HepG2 (cell line): ENCODE measurements at regions not wholly inside any gene's neighbourhood (a gene's known extent, or its start where the extent isn't known, plus 50 kb on each side); places are given as distances from the start of the nearest gene placed in this dataset.
A peak's percentile ranks its signal among the peaks of the same experiment; 100 is the strongest.

Experiments
- ARID4A ChIP-seq: sonication (generic); formaldehyde crosslinking; IDR thresholded peaks from 2 replicates; pipeline ENCODE4 v1.5.0; 2020; ENCODE audit warnings: mild to moderate bottlenecking, missing genetic modification reagents, borderline replicate concordance
- CREM ChIP-seq, 2 experiments: sonication (generic) in 1 of 2; formaldehyde crosslinking in 1 of 2; IDR thresholded peaks; 2 replicates each; pipeline versions ENCODE4 v1.4.0 to v1.6.1; 2016 to 2020; ENCODE audit warnings: antibody characterized with exemption in 1 of 2, mild to moderate bottlenecking in 1 of 2, missing genetic modification reagents in 1 of 2
- CSRNP2 ChIP-seq: sonication (generic); formaldehyde crosslinking; conservative IDR thresholded peaks from 2 replicates; pipeline ENCODE4 v1.8.0; 2022; ENCODE audit warnings: low read depth, missing genetic modification reagents
- HMG20A ChIP-seq: IDR thresholded peaks from 2 replicates; pipeline ENCODE4 v1.6.1; 2016; ENCODE audit warnings: borderline replicate concordance
- HNF4G ChIP-seq, 2 experiments: sonication (generic) in 1 of 2; formaldehyde crosslinking in 1 of 2; IDR thresholded peaks; 2 replicates each; pipeline versions ENCODE4 v1.4.0 to v1.6.1; 2011 to 2020; ENCODE audit warnings: borderline replicate concordance in 2 of 2, low read depth in 2 of 2, mild to moderate bottlenecking in 2 of 2, low read length in 1 of 2, missing genetic modification reagents in 1 of 2, moderate library complexity in 1 of 2
- MTA1 ChIP-seq: sonication (generic); formaldehyde crosslinking; IDR thresholded peaks from 2 replicates; pipeline ENCODE4 v1.4.0; 2020; ENCODE audit warnings: missing genetic modification reagents, mild to moderate bottlenecking, borderline replicate concordance
- MYPOP ChIP-seq: sonication (generic); formaldehyde crosslinking; IDR thresholded peaks from 2 replicates; pipeline ENCODE4 v1.8.1; 2023; ENCODE audit warnings: mild to moderate bottlenecking, moderate library complexity, missing genetic modification reagents
- NR2F1 ChIP-seq, 2 experiments: fragments of 450-650 bp in 1 of 2; formaldehyde crosslinking in 1 of 2; IDR thresholded peaks; 2 replicates each; pipeline versions ENCODE4 v1.5.0 to v1.6.1; 2016 to 2020; ENCODE audit warnings: mild to moderate bottlenecking in 1 of 2, missing compliant biosample characterization in 1 of 2, missing genetic modification reagents in 1 of 2, moderate library complexity in 1 of 2
- PLSCR1 ChIP-seq: sonication (generic); formaldehyde crosslinking; IDR thresholded peaks from 2 replicates; pipeline ENCODE4 v1.5.0; 2020; ENCODE audit warnings: missing genetic modification reagents, mild to moderate bottlenecking, borderline replicate concordance
- RARA ChIP-seq: IDR thresholded peaks from 2 replicates; pipeline ENCODE4 v1.6.1; 2016; ENCODE audit warnings: missing genetic modification reagents, missing compliant biosample characterization
- ZBTB21 ChIP-seq: sonication (generic); formaldehyde crosslinking; IDR thresholded peaks from 2 replicates; pipeline ENCODE4 v1.4.0; 2020; ENCODE audit warnings: missing genetic modification reagents
- ZFX ChIP-seq: sonication (generic); formaldehyde crosslinking; IDR thresholded peaks from 2 replicates; pipeline ENCODE4 v1.4.0; 2020; ENCODE audit warnings: mild to moderate bottlenecking, low read depth, missing genetic modification reagents, moderate library complexity
- ZMYM3 ChIP-seq: sonication (generic); formaldehyde crosslinking; IDR thresholded peaks from 2 replicates; pipeline ENCODE4 v1.5.1; 2020; ENCODE audit warnings: mild to moderate bottlenecking, missing genetic modification reagents
- ZNF276 ChIP-seq: sonication (generic); formaldehyde crosslinking; IDR thresholded peaks from 2 replicates; pipeline ENCODE4 v1.4.0; 2020; ENCODE audit warnings: mild to moderate bottlenecking, low read depth, missing genetic modification reagents
- ZNF446 ChIP-seq: sonication (generic); formaldehyde crosslinking; IDR thresholded peaks from 2 replicates; pipeline ENCODE4 v1.5.0; 2020; ENCODE audit warnings: mild to moderate bottlenecking, missing genetic modification reagents
- ZNF660 ChIP-seq: sonication (generic); formaldehyde crosslinking; IDR thresholded peaks from 2 replicates; pipeline ENCODE4 v1.5.1; 2020; ENCODE audit warnings: mild to moderate bottlenecking, low read depth, missing genetic modification reagents, borderline replicate concordance

GRCh38 chr16:72455743-72456659 lies 284.0 kb upstream of the PMFBP1 start (continued):
- TF ChIP-seq CSRNP2 = no peak
- no peak; a peak in 1 of 4 replicates for TF ChIP-seq NR2F1 (CRISPR knock-in tag; IDR thresholded peaks at IDR 0.05)
- no peak for TF ChIP-seq PLSCR1 (CRISPR knock-in tag)
- TF ChIP-seq CREM (IDR thresholded peaks at IDR 0.05) = peak; percentile 89; the same call in 1 of the 2 replicates
- no peak for TF ChIP-seq CREM (CRISPR knock-in tag; IDR thresholded peaks at IDR 0.05)
- no peak for TF ChIP-seq MYPOP (CRISPR knock-in tag)
- TF ChIP-seq MTA1 (CRISPR knock-in tag) = 0 out of 2 replicates have a peak, but pooled peaks have one; percentile 41
- peak; percentile 78 for TF ChIP-seq HMG20A (CRISPR knock-in tag)
- peak; percentile 90 for TF ChIP-seq HNF4G (IDR thresholded peaks at IDR 0.05; ENCODE audit: borderline replicate concordance, low read depth, low read length)
- TF ChIP-seq HNF4G (CRISPR knock-in tag; IDR thresholded peaks at IDR 0.05; ENCODE audit: borderline replicate concordance, low read depth) = no peak
- TF ChIP-seq ARID4A (CRISPR knock-in tag) = no peak; the same call in 1 of the 2 replicates
- no peak for TF ChIP-seq ZNF446 (CRISPR knock-in tag)
- peak; percentile 71 for TF ChIP-seq RARA (CRISPR knock-in tag)
- no peak for TF ChIP-seq ZBTB21 (CRISPR knock-in tag)
- TF ChIP-seq ZNF276 (CRISPR knock-in tag) = no peak
- peak; percentile 56 for TF ChIP-seq ZFX (CRISPR knock-in tag)
- TF ChIP-seq ZMYM3 (CRISPR knock-in tag) = peak; percentile 67; the same call in 1 of the 2 replicates
- no peak for TF ChIP-seq ZNF660 (CRISPR knock-in tag)
